GM18505 (cell line): ENCODE measurements at regions not wholly inside any gene's neighbourhood (a gene's known extent, or its start where the extent isn't known, plus 50 kb on each side); places are given as distances from the start of the nearest gene placed in this dataset.
"Not testable (repeated sequence)": the region's sequence is repeated elsewhere in the genome, so short reads cannot be mapped to it uniquely, and the experiment has no call there.

Source experiments
- ATAC-seq: cut with Tn5 transposase; IDR thresholded peaks from one replicate; pipeline ENCODE4 v1.9.1; 2021; ENCODE audit not compliant: unreplicated experiment
- POLR2A ChIP-seq: IDR thresholded peaks from 4 replicates; pipeline ENCODE4 v1.6.1; 2011; ENCODE audit warnings: borderline replicate concordance; ENCODE audit not compliant: insufficient read depth, insufficient read length; ENCODE audit errors: extremely low read depth

GRCh38 chr13:65932587-65933239 is 1297.4 kb downstream of the PCDH9 start:
- ATAC-seq = no peak
- TF ChIP-seq POLR2A = no peak

- no peak for TF ChIP-seq POLR2A
- ATAC-seq = no peak
These were observed 1298.1 kb downstream of the PCDH9 start for GRCh38 chr13:65932013-65932412.

- no peak for ATAC-seq
- no peak for TF ChIP-seq POLR2A
These were observed 1300.7 kb downstream of the PCDH9 start for GRCh38 chr13:65929436-65929835.

DNA sequence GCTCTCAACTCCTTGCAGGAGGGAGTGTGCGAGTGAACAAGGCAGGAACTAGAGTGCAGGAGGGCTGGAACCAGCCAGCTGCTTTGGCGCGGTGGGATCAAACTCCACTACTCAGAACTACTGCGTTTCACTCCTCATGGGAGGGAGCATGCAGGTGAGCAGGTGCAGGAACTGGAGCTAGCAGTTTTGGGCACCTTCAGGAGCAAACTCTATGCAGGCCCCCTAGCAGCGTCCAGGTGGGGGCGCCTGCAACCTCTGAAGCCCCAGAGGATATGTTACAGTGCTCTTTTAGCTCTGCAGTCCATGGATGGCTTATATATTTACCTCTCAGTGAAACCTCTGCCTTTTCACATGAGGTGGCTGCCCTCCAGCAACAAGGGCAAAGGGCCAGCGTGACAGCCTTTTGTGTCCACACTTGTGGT is 1303.4 kb downstream of the PCDH9 start:
- no peak for ATAC-seq
- TF ChIP-seq POLR2A = no peak

GRCh38 chr13:65922846-65923245 is 1307.3 kb downstream of the PCDH9 start:
- not testable (repeated sequence) for ATAC-seq

GRCh38 chr13:65921933-65922332 is 1308.2 kb downstream of the PCDH9 start:
- no peak for ATAC-seq
- TF ChIP-seq POLR2A = no peak

DNA sequence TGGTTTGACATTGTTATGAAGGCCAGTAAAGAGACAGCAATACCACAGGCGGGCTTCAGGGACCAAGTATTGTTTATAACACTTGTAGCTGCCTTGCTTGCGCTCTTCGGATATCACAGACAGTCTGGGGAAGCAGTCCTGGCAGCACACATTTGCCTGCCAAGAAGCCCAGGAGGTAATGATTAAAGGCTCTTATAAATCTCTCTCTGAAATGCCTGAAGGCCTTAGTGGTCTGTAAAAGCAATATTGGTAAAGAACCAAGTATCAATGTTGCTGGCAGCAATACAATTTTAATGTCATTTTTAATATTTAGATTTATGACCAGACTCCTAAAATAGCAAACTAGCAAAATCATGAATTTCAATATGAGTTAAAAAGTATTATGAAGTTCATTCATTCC is 1312.4 kb downstream of the PCDH9 start:
- TF ChIP-seq POLR2A = no peak
- ATAC-seq = no peak

GRCh38 chr13:65915195-65915594 is 1314.9 kb downstream of the PCDH9 start:
- ATAC-seq = no peak
- no peak for TF ChIP-seq POLR2A

DNA sequence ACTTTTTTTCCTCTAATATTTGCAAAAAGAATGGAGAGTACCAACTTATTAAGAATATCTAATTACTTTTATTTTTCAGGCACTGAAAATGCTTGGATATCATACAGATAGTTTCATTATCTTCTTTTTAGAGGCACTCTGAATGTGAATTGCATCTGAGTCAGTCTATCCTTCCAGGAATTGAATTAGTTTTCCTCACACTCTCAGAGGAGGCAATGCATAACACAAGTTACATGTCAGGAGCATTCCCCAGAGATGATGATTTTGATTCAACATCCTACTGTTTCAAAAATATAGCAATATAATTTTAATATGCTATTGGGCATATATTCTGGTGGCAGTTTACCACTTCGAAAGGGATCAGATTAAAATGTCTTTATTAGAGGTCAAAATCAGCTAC is 1315.4 kb downstream of the PCDH9 start:
- ATAC-seq = no peak

GRCh38 chr13:65913173-65913572 is 1317.0 kb downstream of the PCDH9 start:
- no peak for ATAC-seq
- no peak for TF ChIP-seq POLR2A

More for the DNA sequence above, 1315.4 kb downstream of the PCDH9 start:
- no peak for TF ChIP-seq POLR2A

DNA sequence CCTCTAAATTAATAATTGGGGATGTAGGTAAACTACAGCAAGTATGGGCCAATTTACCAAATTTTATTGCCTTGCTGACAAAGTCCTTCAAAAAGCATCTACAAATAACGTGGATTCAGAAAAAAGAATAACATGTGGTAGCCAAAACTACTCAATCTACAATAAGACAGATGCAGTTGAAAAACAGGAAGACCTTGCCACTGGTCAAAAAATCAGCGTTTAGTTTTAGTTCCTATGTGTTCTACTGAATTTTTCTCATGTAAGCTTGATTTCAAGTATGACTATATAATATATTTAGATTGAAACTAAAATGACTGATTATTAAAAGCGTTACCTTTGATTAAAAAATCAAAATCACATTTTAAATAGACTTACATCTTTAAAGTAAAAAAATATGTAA is 1317.6 kb downstream of the PCDH9 start:
- no peak for TF ChIP-seq POLR2A

DNA sequence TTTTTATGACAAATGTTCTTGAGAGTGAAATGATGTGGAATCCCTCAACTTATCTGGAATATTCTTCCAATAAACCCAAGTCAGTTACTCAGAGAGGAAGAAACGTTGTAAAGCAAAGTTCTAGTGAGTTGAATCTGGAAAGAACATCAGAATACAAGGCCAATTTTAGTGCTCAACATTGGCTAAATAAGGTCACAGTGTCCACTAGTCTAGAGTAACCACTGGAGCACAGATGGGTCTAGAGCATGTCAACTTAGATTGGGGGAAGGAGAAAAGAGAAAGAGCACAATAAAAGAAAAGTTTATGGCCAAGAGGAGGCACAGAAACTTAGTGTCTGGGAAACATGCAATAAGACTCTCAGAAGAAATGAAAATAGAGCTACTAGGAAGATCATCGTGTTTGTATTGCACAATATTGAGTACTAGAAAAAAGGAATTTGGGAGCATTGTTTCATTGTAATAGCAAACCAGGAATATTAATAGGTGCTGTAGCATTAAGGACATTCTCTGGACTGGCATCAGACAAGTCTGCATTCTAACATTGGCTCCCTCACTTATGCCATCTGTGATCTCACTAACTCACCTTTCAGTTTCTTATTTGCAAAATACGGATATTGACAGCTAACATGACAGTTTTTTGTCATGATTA is 1318.5 kb downstream of the PCDH9 start:
- ATAC-seq = no peak
- no peak for TF ChIP-seq POLR2A

More for the DNA sequence above, 1317.6 kb downstream of the PCDH9 start:
- no peak for ATAC-seq

GRCh38 chr13:65909501-65909900 is 1320.6 kb downstream of the PCDH9 start:
- TF ChIP-seq POLR2A = no peak
- no peak for ATAC-seq

DNA sequence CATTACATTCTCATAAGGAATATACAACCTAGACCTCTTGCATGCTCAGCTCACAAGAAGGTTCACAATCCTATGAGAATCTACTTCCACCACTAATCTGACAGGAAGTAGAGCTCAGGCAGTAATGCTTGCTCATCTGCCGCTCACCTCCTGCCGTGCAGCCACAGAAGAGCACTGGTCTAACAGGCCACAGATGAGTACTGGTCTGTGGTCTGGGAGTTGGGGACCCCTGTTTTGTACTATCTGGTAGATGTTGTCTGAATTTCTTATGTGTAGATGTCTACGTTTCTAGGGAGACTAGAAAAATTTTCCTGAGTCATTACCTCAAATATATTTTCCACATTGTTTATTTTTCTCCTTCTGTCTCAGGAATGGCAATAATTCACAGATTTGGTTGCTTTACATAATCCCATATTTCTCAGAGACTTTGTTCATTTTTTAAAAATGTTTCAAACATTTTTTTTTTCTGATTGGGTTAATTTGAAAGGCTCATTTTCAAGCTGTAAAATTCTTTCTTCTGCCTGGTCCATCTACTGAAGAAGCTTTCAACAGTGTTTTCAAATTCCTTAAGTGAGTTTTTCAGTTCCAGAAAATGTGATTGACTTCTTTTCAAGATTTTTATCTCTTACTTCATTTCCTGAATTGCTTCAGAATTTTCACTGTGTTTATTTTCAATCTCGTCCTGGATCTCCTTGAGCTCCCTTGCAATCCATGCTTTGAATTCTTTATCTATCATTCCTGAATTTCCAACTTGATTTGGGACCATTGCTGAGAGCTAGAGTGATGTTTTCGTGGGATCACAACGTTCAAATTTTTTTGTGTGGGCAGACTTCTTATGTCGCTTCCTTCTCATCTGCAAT is 1322.2 kb downstream of the PCDH9 start:
- ATAC-seq = no peak
- no peak for TF ChIP-seq POLR2A

DNA sequence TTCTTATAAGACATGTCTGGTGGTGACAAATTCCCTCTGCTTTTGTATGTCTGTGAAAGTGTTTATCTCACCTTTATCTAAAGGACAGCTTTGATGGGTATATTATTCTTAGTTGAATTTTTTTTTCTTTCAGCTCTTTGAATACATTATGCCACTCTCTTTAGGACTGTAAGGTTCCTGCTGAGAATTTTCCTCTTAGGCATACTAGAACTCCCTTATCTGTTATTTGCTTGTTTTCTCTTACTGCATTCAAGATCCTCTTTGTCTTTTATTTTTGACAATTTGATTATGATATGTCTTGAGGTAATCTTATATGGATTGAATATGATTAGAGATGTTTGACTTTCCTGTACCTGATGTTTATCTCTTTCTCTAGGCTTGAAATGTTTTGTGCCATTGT is 1328.4 kb downstream of the PCDH9 start:
- TF ChIP-seq POLR2A = no peak
- ATAC-seq = no peak

DNA sequence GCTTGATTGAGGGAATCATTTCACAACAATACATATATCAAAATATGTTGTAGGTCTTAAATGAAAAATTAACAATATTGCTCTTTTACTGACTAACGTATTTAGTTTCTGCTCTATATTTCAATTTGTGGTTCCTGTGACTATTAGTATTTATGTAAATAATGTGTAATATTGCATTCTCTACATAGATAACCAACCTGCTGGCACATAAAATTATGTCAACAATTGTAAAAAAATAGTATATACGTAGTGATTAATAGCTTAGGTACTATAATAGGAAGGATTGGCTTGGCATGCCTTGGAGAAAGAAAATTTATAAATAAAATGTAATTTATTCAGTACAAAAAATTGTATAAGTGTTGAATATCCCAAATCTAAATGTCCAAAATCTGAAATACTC is 1336.1 kb downstream of the PCDH9 start:
- TF ChIP-seq POLR2A = no peak
- no peak for ATAC-seq
